Lower leg skin (tissue), 4 donors: ENCODE measurements at regions not wholly inside any gene's neighbourhood (a gene's known extent, or its start where the extent isn't known, plus 50 kb on each side); places are given as distances from the start of the nearest gene placed in this dataset.
"Not testable (repeated sequence)": the region's sequence is repeated elsewhere in the genome, so short reads cannot be mapped to it uniquely, and the experiment has no call there.

ENCODE experiments used
- DNase-seq, 2 donors: peaks; one replicate each; pipeline ENCODE4 v3.0.0-alpha.2; 2019; ENCODE audit warnings: low spot score in 2 of 2
- H3K4me3 ChIP-seq: fragments of 200-600 bp; sonication (generic); 2 replicates; pipeline ENCODE4 v1.5.1; 2017; ENCODE audit warnings: mild to moderate bottlenecking, low read depth; ENCODE audit not compliant: poor library complexity, severe bottlenecking
- CTCF ChIP-seq, 3 donors: fragments of 450-650 bp; IDR thresholded peaks; one replicate each; pipeline ENCODE4 v1.5.1; 2016; ENCODE audit warnings: antibody characterized with exemption in 3 of 3, mild to moderate bottlenecking in 3 of 3, moderate library complexity in 2 of 3
- POLR2A ChIP-seq, 2 donors: fragments of 450-650 bp; IDR thresholded peaks; one replicate each; pipeline ENCODE4 v1.6.1; 2016 to 2017; ENCODE audit warnings: antibody characterized with exemption in 2 of 2, mild to moderate bottlenecking in 1 of 2, moderate library complexity in 1 of 2
- WGBS, 2 donors: methylation state at CpG; one replicate each; pipeline ENCODE4 v1.1.5; 2018; 5-methylcytosine and 5-hydroxymethylcytosine counted together
- intact Hi-C: fragments of 100-400 bp; cut with DNase I; formaldehyde crosslinking; loops from one replicate; pipeline ENCODE4 v1.15.0; 2023; ENCODE audit warnings: low total_unique reads

GRCh38 chr10:62946278-62946677 is 130.1 kb upstream of the EGR2 start:
- no peak for TF ChIP-seq POLR2A (IDR thresholded peaks at IDR 0.05)
- no peak for TF ChIP-seq CTCF (IDR thresholded peaks at IDR 0.05)
- intact Hi-C loops, result no loop called here
- DNase-seq, result no peak
- 58 to 63% methylated on average over 3 of the region's 3 CpGs for WGBS, 2 donors
- no peak overlapping the region for H3K4me3 ChIP-seq

GRCh38 chr10:62939698-62940097 is 123.5 kb upstream of the EGR2 start:
- no peak for DNase-seq
- H3K4me3 ChIP-seq, result no peak overlapping the region
- 95 to 98% methylated on average over 2 of the region's 2 CpGs for WGBS, 2 donors
- no peak for TF ChIP-seq CTCF (IDR thresholded peaks at IDR 0.05)
- TF ChIP-seq POLR2A (IDR thresholded peaks at IDR 0.05), result no peak
- intact Hi-C loops, result no loop called here

- no peak overlapping the region for H3K4me3 ChIP-seq
- DNase-seq, result no peak
- TF ChIP-seq CTCF (IDR thresholded peaks at IDR 0.05) (no peak), POLR2A (IDR thresholded peaks at IDR 0.05) (no peak)
- intact Hi-C loops, result no loop called here
- WGBS, 2 donors, result 66 to 77% methylated on average over 5 of the region's 5 CpGs
Observed at GRCh38 chr10:62938672-62939071, 122.5 kb upstream of the EGR2 start.

- TF ChIP-seq CTCF (IDR thresholded peaks at IDR 0.05) (no peak), POLR2A (IDR thresholded peaks at IDR 0.05) (no peak)
- intact Hi-C loops, result no loop called here
- H3K4me3 ChIP-seq, result no peak overlapping the region
- 90 to 91% methylated on average over 6 of the region's 6 CpGs for WGBS, 2 donors
- DNase-seq, result no peak
Observed at GRCh38 chr10:62937674-62938073, 121.5 kb upstream of the EGR2 start.

GRCh38 chr10:62935022-62935421 is 118.9 kb upstream of the EGR2 start:
- no peak for TF ChIP-seq POLR2A (IDR thresholded peaks at IDR 0.05)
- TF ChIP-seq CTCF (IDR thresholded peaks at IDR 0.05), result no peak
- WGBS, 2 donors, result 39 to 41% methylated on average over 2 of the region's 2 CpGs
- no peak for DNase-seq
- no peak overlapping the region for H3K4me3 ChIP-seq
- intact Hi-C loops, result no loop called here

- DNase-seq, result no peak
Observed at GRCh38 chr10:62934258-62934657, 118.1 kb upstream of the EGR2 start.

GRCh38 chr10:62928763-62929162 is 112.6 kb upstream of the EGR2 start:
- 87 to 95% methylated on average over 13 to 24 of the region's 24 CpGs for WGBS, 2 donors
- H3K4me3 ChIP-seq, DNase-seq, intact Hi-C loops: not testable (repeated sequence)

More at GRCh38 chr10:62934258-62934657, 118.1 kb upstream of the EGR2 start:
- WGBS, 2 donors, result 57 to 62% methylated on average over 11 of the region's 11 CpGs
- no peak for TF ChIP-seq POLR2A (IDR thresholded peaks at IDR 0.05)
- no peak for TF ChIP-seq CTCF (IDR thresholded peaks at IDR 0.05)
- intact Hi-C loops, result no loop called here
- H3K4me3 ChIP-seq, result no peak overlapping the region
